SK-N-SH treated with all-trans-retinoic acid at 6 μM for 48 hours (cell line): ENCODE measurements at regions not wholly inside any gene's neighbourhood (a gene's known extent, or its start where the extent isn't known, plus 50 kb on each side); places are given as distances from the start of the nearest gene placed in this dataset.

ENCODE experiments used
- ATAC-seq: fragments of 200-7000 bp; cut with Tn5 transposase; 3 replicates; pipeline ENCODE4 v1.9.1; 2020; ENCODE audit warnings: mild to moderate bottlenecking, moderate library complexity
- ARNTL ChIP-seq: fragments of 450-650 bp; formaldehyde crosslinking; IDR thresholded peaks from 2 replicates; pipeline ENCODE4 v1.5.0; 2020; ENCODE audit warnings: low read depth, mild to moderate bottlenecking, moderate library complexity, borderline replicate concordance
- BACH2 ChIP-seq: fragments of 250-450 bp; sonication (Bioruptor Pico); IDR thresholded peaks from 2 replicates; pipeline ENCODE4 v1.9.0; 2021; ENCODE audit warnings: mild to moderate bottlenecking, borderline replicate concordance
- CSDC2 ChIP-seq: fragments of 250-450 bp; sonication (Bioruptor Pico); IDR thresholded peaks from 2 replicates; pipeline ENCODE4 v1.5.0; 2020; ENCODE audit warnings: mild to moderate bottlenecking, moderate library complexity
- ESRRG ChIP-seq: fragments of 250-450 bp; sonication (Bioruptor Pico); IDR thresholded peaks from 2 replicates; pipeline ENCODE4 v1.6.1; 2021; ENCODE audit warnings: mild to moderate bottlenecking
- GLIS3 ChIP-seq: fragments of 250-450 bp; sonication (Bioruptor Pico); IDR thresholded peaks from 2 replicates; pipeline ENCODE4 v1.5.0; 2020; ENCODE audit warnings: mild to moderate bottlenecking, moderate library complexity
- ISL1 ChIP-seq: fragments of 250-450 bp; sonication (Bioruptor Pico); IDR thresholded peaks from 2 replicates; pipeline ENCODE4 v2.1.2; 2022; ENCODE audit warnings: mild to moderate bottlenecking, moderate library complexity
- OSR1 ChIP-seq: fragments of 250-450 bp; sonication (Bioruptor Pico); IDR thresholded peaks from 2 replicates; pipeline ENCODE4 v1.8.0; 2022; ENCODE audit warnings: moderate library complexity, mild to moderate bottlenecking, inconsistent platforms
- PPARA ChIP-seq: fragments of 250-450 bp; sonication (Bioruptor Pico); IDR thresholded peaks from 2 replicates; pipeline ENCODE4 v1.5.0; 2020; ENCODE audit warnings: mild to moderate bottlenecking, borderline replicate concordance
- RARB ChIP-seq: fragments of 250-450 bp; sonication (Bioruptor Pico); IDR thresholded peaks from 2 replicates; pipeline ENCODE4 v1.8.0; 2021; ENCODE audit warnings: mild to moderate bottlenecking, moderate library complexity
- SNAI2 ChIP-seq: fragments of 250-450 bp; sonication (Bioruptor Pico); IDR thresholded peaks from 2 replicates; pipeline ENCODE4 v1.5.0; 2020; ENCODE audit warnings: mild to moderate bottlenecking, moderate library complexity
- TCF4 ChIP-seq: fragments of 250-450 bp; sonication (Bioruptor Pico); IDR thresholded peaks from 2 replicates; pipeline ENCODE4 v1.8.0; 2021; ENCODE audit warnings: mild to moderate bottlenecking, moderate library complexity, borderline replicate concordance
- TOX ChIP-seq: fragments of 250-450 bp; sonication (Bioruptor Pico); IDR thresholded peaks from 2 replicates; pipeline ENCODE4 v1.8.0; 2021; ENCODE audit warnings: mild to moderate bottlenecking, moderate library complexity, borderline replicate concordance
- ZC3H10 ChIP-seq: fragments of 250-450 bp; sonication (Bioruptor Pico); IDR thresholded peaks from 2 replicates; pipeline ENCODE4 v1.5.1; 2021; ENCODE audit warnings: mild to moderate bottlenecking, moderate library complexity
- ZFP3 ChIP-seq: fragments of 250-450 bp; sonication (Bioruptor Pico); IDR thresholded peaks from 2 replicates; pipeline ENCODE4 v1.5.0; 2020; ENCODE audit warnings: mild to moderate bottlenecking, moderate library complexity
- ZNF565 ChIP-seq: fragments of 450-650 bp; formaldehyde crosslinking; conservative IDR thresholded peaks from 2 replicates; pipeline ENCODE4 v1.5.0; 2020; ENCODE audit warnings: low read depth, mild to moderate bottlenecking, moderate library complexity
- ZNF70 ChIP-seq: fragments of 450-650 bp; formaldehyde crosslinking; IDR thresholded peaks from 2 replicates; pipeline ENCODE4 v1.5.0; 2020; ENCODE audit warnings: mild to moderate bottlenecking, moderate library complexity
- ZNF8 ChIP-seq: fragments of 450-650 bp; formaldehyde crosslinking; IDR thresholded peaks from 2 replicates; pipeline ENCODE4 v1.5.0; 2020; ENCODE audit warnings: mild to moderate bottlenecking, moderate library complexity
- TF ChIP-seq, protein P1 (sequence below): fragments of 250-450 bp; sonication (Bioruptor Pico); IDR thresholded peaks from 2 replicates; pipeline ENCODE4 v1.8.0; 2021; ENCODE audit warnings: low read depth, mild to moderate bottlenecking, moderate library complexity, borderline replicate concordance
- TF ChIP-seq, protein P2 (sequence below): fragments of 250-450 bp; sonication (Bioruptor Pico); IDR thresholded peaks from 2 replicates; pipeline ENCODE4 v1.5.1; 2021; ENCODE audit warnings: mild to moderate bottlenecking, moderate library complexity
- TF ChIP-seq, protein P3 (sequence below): fragments of 250-450 bp; sonication (Bioruptor Pico); IDR thresholded peaks from 2 replicates; pipeline ENCODE4 v1.5.1; 2020; ENCODE audit warnings: low read depth, mild to moderate bottlenecking, moderate library complexity
- TF ChIP-seq, protein P4 (sequence below): fragments of 250-450 bp; sonication (Bioruptor Pico); IDR thresholded peaks from 2 replicates; pipeline ENCODE4 v1.8.0; 2020; ENCODE audit warnings: mild to moderate bottlenecking, moderate library complexity, borderline replicate concordance

DNA sequence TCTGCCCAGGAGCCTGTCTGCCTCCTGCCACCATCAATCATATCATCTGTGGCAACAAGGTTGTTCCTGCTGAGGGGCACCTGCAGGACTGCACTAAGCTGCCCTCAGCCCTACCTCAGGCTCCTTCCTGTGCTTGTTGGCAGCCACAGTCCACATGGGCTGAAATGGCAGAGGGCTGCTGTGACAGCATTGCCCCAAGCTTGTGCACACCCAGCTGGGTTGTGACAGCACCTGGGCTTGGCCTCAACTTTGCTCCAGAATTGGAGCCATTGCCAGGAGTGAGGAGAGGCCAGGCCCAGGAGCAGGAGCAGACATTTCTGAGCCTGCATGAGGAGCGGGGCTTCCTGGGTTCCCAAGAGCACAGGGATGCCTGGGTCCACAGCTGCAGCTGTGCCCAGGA, 340.9 kb upstream of the CHRM2 start:
- no peak for TF ChIP-seq TCF4
- no peak for TF ChIP-seq PPARA (CRISPR knock-in tag)
- TF ChIP-seq, protein P1, sequence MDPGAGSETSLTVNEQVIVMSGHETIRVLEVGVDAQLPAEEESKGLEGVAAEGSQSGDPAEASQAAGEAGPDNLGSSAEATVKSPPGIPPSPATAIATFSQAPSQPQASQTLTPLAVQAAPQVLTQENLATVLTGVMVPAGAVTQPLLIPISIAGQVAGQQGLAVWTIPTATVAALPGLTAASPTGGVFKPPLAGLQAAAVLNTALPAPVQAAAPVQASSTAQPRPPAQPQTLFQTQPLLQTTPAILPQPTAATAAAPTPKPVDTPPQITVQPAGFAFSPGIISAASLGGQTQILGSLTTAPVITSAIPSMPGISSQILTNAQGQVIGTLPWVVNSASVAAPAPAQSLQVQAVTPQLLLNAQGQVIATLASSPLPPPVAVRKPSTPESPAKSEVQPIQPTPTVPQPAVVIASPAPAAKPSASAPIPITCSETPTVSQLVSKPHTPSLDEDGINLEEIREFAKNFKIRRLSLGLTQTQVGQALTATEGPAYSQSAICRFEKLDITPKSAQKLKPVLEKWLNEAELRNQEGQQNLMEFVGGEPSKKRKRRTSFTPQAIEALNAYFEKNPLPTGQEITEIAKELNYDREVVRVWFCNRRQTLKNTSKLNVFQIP (CRISPR knock-in tag): no peak
- no peak for TF ChIP-seq BACH2
- no peak for TF ChIP-seq ZNF565 (CRISPR knock-in tag)
- TF ChIP-seq ZFP3: no peak
- TF ChIP-seq OSR1: no peak
- no peak for TF ChIP-seq GLIS3 (CRISPR knock-in tag)
- TF ChIP-seq ARNTL: no peak
- no peak for TF ChIP-seq ZNF8 (CRISPR knock-in tag)
- no peak for TF ChIP-seq TOX
- TF ChIP-seq ZC3H10 (CRISPR knock-in tag): no peak
- TF ChIP-seq, protein P2, sequence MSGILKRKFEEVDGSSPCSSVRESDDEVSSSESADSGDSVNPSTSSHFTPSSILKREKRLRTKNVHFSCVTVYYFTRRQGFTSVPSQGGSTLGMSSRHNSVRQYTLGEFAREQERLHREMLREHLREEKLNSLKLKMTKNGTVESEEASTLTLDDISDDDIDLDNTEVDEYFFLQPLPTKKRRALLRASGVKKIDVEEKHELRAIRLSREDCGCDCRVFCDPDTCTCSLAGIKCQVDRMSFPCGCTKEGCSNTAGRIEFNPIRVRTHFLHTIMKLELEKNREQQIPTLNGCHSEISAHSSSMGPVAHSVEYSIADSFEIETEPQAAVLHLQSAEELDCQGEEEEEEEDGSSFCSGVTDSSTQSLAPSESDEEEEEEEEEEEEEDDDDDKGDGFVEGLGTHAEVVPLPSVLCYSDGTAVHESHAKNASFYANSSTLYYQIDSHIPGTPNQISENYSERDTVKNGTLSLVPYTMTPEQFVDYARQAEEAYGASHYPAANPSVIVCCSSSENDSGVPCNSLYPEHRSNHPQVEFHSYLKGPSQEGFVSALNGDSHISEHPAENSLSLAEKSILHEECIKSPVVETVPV (CRISPR knock-in tag): no peak
- TF ChIP-seq, protein P3, sequence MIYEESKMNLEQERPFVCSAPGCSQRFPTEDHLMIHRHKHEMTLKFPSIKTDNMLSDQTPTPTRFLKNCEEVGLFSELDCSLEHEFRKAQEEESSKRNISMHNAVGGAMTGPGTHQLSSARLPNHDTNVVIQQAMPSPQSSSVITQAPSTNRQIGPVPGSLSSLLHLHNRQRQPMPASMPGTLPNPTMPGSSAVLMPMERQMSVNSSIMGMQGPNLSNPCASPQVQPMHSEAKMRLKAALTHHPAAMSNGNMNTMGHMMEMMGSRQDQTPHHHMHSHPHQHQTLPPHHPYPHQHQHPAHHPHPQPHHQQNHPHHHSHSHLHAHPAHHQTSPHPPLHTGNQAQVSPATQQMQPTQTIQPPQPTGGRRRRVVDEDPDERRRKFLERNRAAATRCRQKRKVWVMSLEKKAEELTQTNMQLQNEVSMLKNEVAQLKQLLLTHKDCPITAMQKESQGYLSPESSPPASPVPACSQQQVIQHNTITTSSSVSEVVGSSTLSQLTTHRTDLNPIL (CRISPR knock-in tag): no peak
- TF ChIP-seq CSDC2: no peak
- TF ChIP-seq ISL1 (CRISPR knock-in tag): no peak
- TF ChIP-seq ESRRG (CRISPR knock-in tag): no peak
- no peak for TF ChIP-seq RARB (CRISPR knock-in tag)
- TF ChIP-seq, protein P4, sequence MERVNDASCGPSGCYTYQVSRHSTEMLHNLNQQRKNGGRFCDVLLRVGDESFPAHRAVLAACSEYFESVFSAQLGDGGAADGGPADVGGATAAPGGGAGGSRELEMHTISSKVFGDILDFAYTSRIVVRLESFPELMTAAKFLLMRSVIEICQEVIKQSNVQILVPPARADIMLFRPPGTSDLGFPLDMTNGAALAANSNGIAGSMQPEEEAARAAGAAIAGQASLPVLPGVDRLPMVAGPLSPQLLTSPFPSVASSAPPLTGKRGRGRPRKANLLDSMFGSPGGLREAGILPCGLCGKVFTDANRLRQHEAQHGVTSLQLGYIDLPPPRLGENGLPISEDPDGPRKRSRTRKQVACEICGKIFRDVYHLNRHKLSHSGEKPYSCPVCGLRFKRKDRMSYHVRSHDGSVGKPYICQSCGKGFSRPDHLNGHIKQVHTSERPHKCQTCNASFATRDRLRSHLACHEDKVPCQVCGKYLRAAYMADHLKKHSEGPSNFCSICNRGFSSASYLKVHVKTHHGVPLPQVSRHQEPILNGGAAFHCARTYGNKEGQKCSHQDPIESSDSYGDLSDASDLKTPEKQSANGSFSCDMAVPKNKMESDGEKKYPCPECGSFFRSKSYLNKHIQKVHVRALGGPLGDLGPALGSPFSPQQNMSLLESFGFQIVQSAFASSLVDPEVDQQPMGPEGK (CRISPR knock-in tag): no peak
- ATAC-seq: no peak

DNA sequence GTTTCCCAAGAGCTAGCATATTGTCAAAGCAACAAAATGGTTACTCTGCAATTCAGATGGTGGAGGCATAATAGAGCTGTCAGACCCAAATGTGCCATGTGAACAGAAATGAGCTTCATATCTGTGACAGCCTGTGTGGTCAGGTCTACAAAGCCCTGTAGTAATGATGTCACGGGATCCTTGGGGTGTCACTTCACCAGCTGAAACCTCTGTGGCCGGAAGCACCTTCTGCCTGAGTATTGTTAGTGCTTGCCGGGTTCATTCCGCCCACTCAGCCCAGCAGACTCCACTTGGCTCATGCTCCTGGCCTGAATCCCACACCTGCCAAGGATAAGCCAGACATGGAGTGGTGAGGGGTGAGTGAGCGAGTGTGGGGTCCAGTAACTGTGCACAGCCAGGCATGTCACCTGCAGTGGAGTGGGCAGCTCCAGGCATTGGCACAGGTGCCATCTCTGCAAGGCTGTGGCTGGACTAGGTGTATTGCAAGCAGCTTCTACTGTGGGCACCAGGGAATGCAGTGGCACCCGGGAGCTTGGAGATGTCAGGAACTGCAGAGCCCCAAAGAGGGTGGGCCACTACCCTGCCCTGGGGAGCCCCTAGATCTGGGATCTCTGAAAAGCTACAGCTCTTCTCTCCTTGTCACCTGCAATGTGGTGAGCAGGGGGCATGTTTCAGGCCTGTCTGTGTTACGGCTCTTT, 341.9 kb upstream of the CHRM2 start:
- TF ChIP-seq, protein P2 (CRISPR knock-in tag): no peak
- TF ChIP-seq ZNF565 (CRISPR knock-in tag) (no peak), BACH2 (no peak), RARB (CRISPR knock-in tag) (no peak), PPARA (CRISPR knock-in tag) (no peak)
- TF ChIP-seq, all 23 proteins: peak for 0
- no peak for ATAC-seq

DNA sequence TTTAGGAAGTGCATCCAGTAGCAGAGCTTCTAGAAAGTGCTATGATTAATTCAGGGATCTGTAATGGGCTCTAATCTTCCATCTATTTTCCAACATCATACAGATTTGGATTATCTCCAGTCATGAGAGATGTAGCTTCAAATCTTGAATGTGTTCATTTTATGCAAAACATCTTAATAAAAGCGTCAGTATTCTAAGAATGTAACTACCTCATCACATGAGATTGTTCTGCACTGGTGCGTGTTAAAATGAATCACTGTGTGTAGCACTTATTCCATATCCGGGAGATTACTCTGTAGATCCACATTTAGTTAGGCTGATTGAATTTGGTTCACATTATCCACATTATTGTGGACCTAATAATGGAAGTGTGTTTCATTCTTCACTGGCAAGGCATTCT, 344.9 kb upstream of the CHRM2 start:
- no peak for ATAC-seq
- peak; percentile 62; the same call in 1 of the 2 replicates for TF ChIP-seq SNAI2
- no peak for TF ChIP-seq ZNF70
- TF ChIP-seq PPARA (CRISPR knock-in tag): no peak
- peak; percentile 91 for TF ChIP-seq ISL1 (CRISPR knock-in tag)
- TF ChIP-seq CSDC2: no peak
- TF ChIP-seq, protein P3 (CRISPR knock-in tag): peak; percentile 91
- 0 out of 2 replicates have a peak, but pooled peaks have one; percentile 25 for TF ChIP-seq ZFP3
